Activated CD4-positive, alpha-beta T cell treated with anti-CD3 and anti-CD28 coated beads, Interleukin-2, amount 10 ng/mL, durations not matched to agents 7 days and 5 days (primary cell): ENCODE measurements at regions not wholly inside any gene's neighbourhood (a gene's known extent, or its start where the extent isn't known, plus 50 kb on each side); places are given as distances from the start of the nearest gene placed in this dataset.
"Not testable (repeated sequence)": the region's sequence is repeated elsewhere in the genome, so short reads cannot be mapped to it uniquely, and the experiment has no call there.

ENCODE experiments used
- CTCF ChIA-PET: fragments of 350-600 bp; sonication (Branson Sonifier 250); formaldehyde crosslinking; loops from one replicate; lab custom pipeline; 2021; ENCODE audit warnings: antibody characterized with exemption; lab: Charles Lee
- POLR2A ChIA-PET: fragments of 350-600 bp; sonication (Branson Sonifier 250); formaldehyde crosslinking; loops from one replicate; lab custom pipeline; 2021; ENCODE audit warnings: antibody characterized with exemption; lab: Charles Lee
- DNase-seq: peaks from one replicate; pipeline ENCODE4 v3.0.0-alpha.2; 2020
- H3K27ac Mint-ChIP-seq: one replicate; pipeline ENCODE4 v1.8.0; 2021; ENCODE audit warnings: mild to moderate bottlenecking, moderate library complexity, mixed read lengths
- H3K27me3 Mint-ChIP-seq: one replicate; pipeline ENCODE4 v1.8.0; 2021; ENCODE audit warnings: mixed read lengths
- H3K36me3 Mint-ChIP-seq: one replicate; pipeline ENCODE4 v1.8.0; 2021; ENCODE audit warnings: low read depth, mixed read lengths
- H3K4me1 Mint-ChIP-seq: one replicate; pipeline ENCODE4 v1.8.0; 2021; ENCODE audit warnings: mixed read lengths
- H3K4me3 Mint-ChIP-seq: one replicate; pipeline ENCODE4 v1.8.0; 2021; ENCODE audit warnings: mild to moderate bottlenecking, moderate library complexity, mixed read lengths
- H3K9me3 Mint-ChIP-seq: one replicate; pipeline ENCODE4 v1.8.0; 2021; ENCODE audit warnings: mixed read lengths

GRCh38 chr14:48149624-48150023 lies 474.2 kb upstream of the MDGA2 start:
- H3K36me3 Mint-ChIP-seq, H3K4me3 Mint-ChIP-seq, DNase-seq, CTCF ChIA-PET, POLR2A ChIA-PET, H3K4me1 Mint-ChIP-seq, H3K27ac Mint-ChIP-seq, H3K27me3 Mint-ChIP-seq: not testable (repeated sequence)
- peaks cover 11% of the 10 kb centered on the region for H3K9me3 Mint-ChIP-seq

GRCh38 chr14:48140804-48141203 lies 465.4 kb upstream of the MDGA2 start:
- ChIA-PET CTCF (no interaction called here), POLR2A (no interaction called here)
- Mint-ChIP-seq H3K27me3 (no peaks in the 10 kb centered on the region), H3K36me3 (no peaks in the 10 kb centered on the region), H3K4me1 (no peaks in the 10 kb centered on the region), H3K9me3 (no peaks in the 10 kb centered on the region), H3K27ac (no peak overlapping the region), H3K4me3 (no peak overlapping the region)
- DNase-seq: no peak

- Mint-ChIP-seq H3K36me3 (no peaks in the 10 kb centered on the region), H3K4me1 (no peaks in the 10 kb centered on the region), H3K4me3 (no peak overlapping the region), H3K27me3 (no peaks in the 10 kb centered on the region), H3K9me3 (peaks cover 4% of the 10 kb centered on the region), H3K27ac (no peak overlapping the region)
- CTCF ChIA-PET: no interaction called here
- no peak for DNase-seq
- POLR2A ChIA-PET: no interaction called here
Observed at GRCh38 chr14:48129472-48129871, 454.1 kb upstream of the MDGA2 start.

- DNase-seq: no peak
- POLR2A ChIA-PET: no interaction called here
- no peaks in the 10 kb centered on the region for H3K4me1 Mint-ChIP-seq
- CTCF ChIA-PET: no interaction called here
- H3K36me3 Mint-ChIP-seq: no peaks in the 10 kb centered on the region
- H3K4me3 Mint-ChIP-seq: no peak overlapping the region
- peaks cover 4% of the 10 kb centered on the region for H3K9me3 Mint-ChIP-seq
- H3K27ac Mint-ChIP-seq: no peak overlapping the region
- H3K27me3 Mint-ChIP-seq: no peaks in the 10 kb centered on the region
Observed at GRCh38 chr14:48127674-48128073, 452.3 kb upstream of the MDGA2 start.

GRCh38 chr14:48125654-48126053 lies 450.2 kb upstream of the MDGA2 start:
- ChIA-PET CTCF (no interaction called here), POLR2A (no interaction called here)
- Mint-ChIP-seq H3K4me3 (no peak overlapping the region), H3K4me1 (no peaks in the 10 kb centered on the region), H3K27ac (no peak overlapping the region), H3K9me3 (peaks cover 2% of the 10 kb centered on the region), H3K27me3 (no peaks in the 10 kb centered on the region), H3K36me3 (no peaks in the 10 kb centered on the region)
- no peak for DNase-seq

- Mint-ChIP-seq H3K27me3 (no peaks in the 10 kb centered on the region), H3K27ac (no peak overlapping the region), H3K9me3 (no peaks in the 10 kb centered on the region), H3K36me3 (no peaks in the 10 kb centered on the region), H3K4me1 (no peaks in the 10 kb centered on the region), H3K4me3 (no peak overlapping the region)
- ChIA-PET CTCF (no interaction called here), POLR2A (no interaction called here)
- DNase-seq: no peak
Observed at GRCh38 chr14:48113713-48114112, 438.3 kb upstream of the MDGA2 start.

GRCh38 chr14:48111151-48111550 lies 435.7 kb upstream of the MDGA2 start:
- no peaks in the 10 kb centered on the region for H3K36me3 Mint-ChIP-seq

GRCh38 chr14:48107646-48108045 lies 432.2 kb upstream of the MDGA2 start:
- ChIA-PET CTCF (no interaction called here), POLR2A (no interaction called here)
- no peak for DNase-seq

More at GRCh38 chr14:48111151-48111550, 435.7 kb upstream of the MDGA2 start:
- Mint-ChIP-seq H3K4me1 (no peaks in the 10 kb centered on the region), H3K27ac (no peak overlapping the region), H3K27me3 (no peaks in the 10 kb centered on the region), H3K4me3 (no peak overlapping the region), H3K9me3 (no peaks in the 10 kb centered on the region)
- POLR2A ChIA-PET: no interaction called here
- CTCF ChIA-PET: no interaction called here
- DNase-seq: no peak

GRCh38 chr14:48096897-48097296 lies 421.5 kb upstream of the MDGA2 start:
- ChIA-PET CTCF (no interaction called here), POLR2A (no interaction called here)
- Mint-ChIP-seq H3K4me1 (no peaks in the 10 kb centered on the region), H3K27me3 (no peaks in the 10 kb centered on the region), H3K9me3 (peaks cover 7% of the 10 kb centered on the region), H3K4me3 (no peak overlapping the region), H3K27ac (no peak overlapping the region), H3K36me3 (no peaks in the 10 kb centered on the region)
- DNase-seq: no peak

More at GRCh38 chr14:48107646-48108045, 432.2 kb upstream of the MDGA2 start:
- Mint-ChIP-seq H3K4me3 (no peak overlapping the region), H3K36me3 (no peaks in the 10 kb centered on the region), H3K27ac (no peak overlapping the region), H3K4me1 (no peaks in the 10 kb centered on the region), H3K27me3 (no peaks in the 10 kb centered on the region), H3K9me3 (no peaks in the 10 kb centered on the region)

GRCh38 chr14:48086516-48086915 lies 411.1 kb upstream of the MDGA2 start:
- ChIA-PET CTCF (no interaction called here), POLR2A (no interaction called here)
- no peak for DNase-seq

GRCh38 chr14:48075487-48075886 lies 400.1 kb upstream of the MDGA2 start:
- no peak for DNase-seq
- Mint-ChIP-seq H3K27ac (no peak overlapping the region), H3K36me3 (no peaks in the 10 kb centered on the region), H3K9me3 (peaks cover 12% of the 10 kb centered on the region), H3K27me3 (no peaks in the 10 kb centered on the region), H3K4me3 (no peak overlapping the region), H3K4me1 (no peaks in the 10 kb centered on the region)
- CTCF ChIA-PET: no interaction called here
- POLR2A ChIA-PET: no interaction called here

More at GRCh38 chr14:48086516-48086915, 411.1 kb upstream of the MDGA2 start:
- H3K27me3 Mint-ChIP-seq: no peaks in the 10 kb centered on the region
- H3K9me3 Mint-ChIP-seq: peaks cover 3% of the 10 kb centered on the region
- no peaks in the 10 kb centered on the region for H3K36me3 Mint-ChIP-seq
- H3K4me3 Mint-ChIP-seq: no peak overlapping the region
- no peak overlapping the region for H3K27ac Mint-ChIP-seq
- no peaks in the 10 kb centered on the region for H3K4me1 Mint-ChIP-seq

GRCh38 chr14:48052973-48053372 lies 377.6 kb upstream of the MDGA2 start:
- Mint-ChIP-seq H3K9me3 (no peaks in the 10 kb centered on the region), H3K36me3 (no peaks in the 10 kb centered on the region), H3K4me1 (no peaks in the 10 kb centered on the region), H3K27ac (no peak overlapping the region), H3K4me3 (no peak overlapping the region), H3K27me3 (no peaks in the 10 kb centered on the region)
- no peak for DNase-seq
- ChIA-PET CTCF (no interaction called here), POLR2A (no interaction called here)

- Mint-ChIP-seq H3K4me3 (no peak overlapping the region), H3K4me1 (no peaks in the 10 kb centered on the region), H3K27me3 (no peaks in the 10 kb centered on the region), H3K9me3 (peaks cover 19% of the 10 kb centered on the region), H3K27ac (no peak overlapping the region), H3K36me3 (no peaks in the 10 kb centered on the region)
- DNase-seq: no peak
- POLR2A ChIA-PET: no interaction called here
- CTCF ChIA-PET: no interaction called here
Observed at GRCh38 chr14:48035836-48036235, 360.4 kb upstream of the MDGA2 start.

- Mint-ChIP-seq H3K36me3 (no peaks in the 10 kb centered on the region), H3K27ac (no peak overlapping the region), H3K4me1 (no peaks in the 10 kb centered on the region), H3K9me3 (peaks cover 5% of the 10 kb centered on the region), H3K27me3 (no peaks in the 10 kb centered on the region), H3K4me3 (no peak overlapping the region)
- ChIA-PET POLR2A (no interaction called here), CTCF (no interaction called here)
- DNase-seq: no peak
Observed at GRCh38 chr14:48027115-48027514, 351.7 kb upstream of the MDGA2 start.
